Parathyroid adenoma (tissue), 2 donors: ENCODE measurements at regions not wholly inside any gene's neighbourhood (a gene's known extent, or its start where the extent isn't known, plus 50 kb on each side); places are given as distances from the start of the nearest gene placed in this dataset.

Experiments
- H2AFZ ChIP-seq: fragments of 300-600 bp; sonication (generic); one replicate; pipeline ENCODE4 v1.7.0; 2017; ENCODE audit warnings: antibody characterized with exemption, mild to moderate bottlenecking
- H3K27ac ChIP-seq: fragments of 300-600 bp; sonication (generic); one replicate; pipeline ENCODE4 v1.7.0; 2017
- H3K27me3 ChIP-seq: fragments of 300-600 bp; sonication (generic); one replicate; pipeline ENCODE4 v1.7.0; 2017; ENCODE audit warnings: low read length; ENCODE audit not compliant: control insufficient read depth, insufficient read depth
- H3K36me3 ChIP-seq: fragments of 300-600 bp; sonication (generic); one replicate; pipeline ENCODE4 v1.7.0; 2017; ENCODE audit warnings: low read length; ENCODE audit not compliant: control insufficient read depth, insufficient read depth
- H3K4me1 ChIP-seq: fragments of 300-600 bp; sonication (generic); one replicate; pipeline ENCODE4 v1.7.0; 2017; ENCODE audit warnings: control low read depth
- H3K4me2 ChIP-seq: fragments of 300-600 bp; sonication (generic); one replicate; pipeline ENCODE4 v1.7.0; 2017; ENCODE audit warnings: low read length
- H3K4me3 ChIP-seq: fragments of 300-600 bp; sonication (generic); one replicate; pipeline ENCODE4 v1.7.0; 2017; ENCODE audit warnings: low read depth, low read length
- H3K79me2 ChIP-seq: fragments of 300-600 bp; sonication (generic); one replicate; pipeline ENCODE4 v1.7.0; 2017; ENCODE audit warnings: control low read depth
- H3K9ac ChIP-seq: fragments of 300-600 bp; sonication (generic); one replicate; pipeline ENCODE4 v1.7.0; 2017; ENCODE audit warnings: mild to moderate bottlenecking
- H3K9me3 ChIP-seq: fragments of 300-600 bp; sonication (generic); one replicate; pipeline ENCODE4 v1.7.0; 2017; ENCODE audit warnings: low read length; ENCODE audit not compliant: control insufficient read depth
- CTCF ChIP-seq: fragments of 300-600 bp; sonication (generic); IDR thresholded peaks from one replicate; pipeline ENCODE4 v1.7.0; 2017; ENCODE audit warnings: antibody characterized with exemption, mild to moderate bottlenecking
- donor health status: primary hyperparathyroidism.

- no peak overlapping the region for H3K4me3 ChIP-seq
- no peak overlapping the region for H3K9ac ChIP-seq
- no peak overlapping the region for H2AFZ ChIP-seq
- H3K4me1 ChIP-seq: no peaks in the 10 kb centered on the region
- no peaks in the 10 kb centered on the region for H3K27me3 ChIP-seq
- no peak overlapping the region for H3K27ac ChIP-seq
- no peaks in the 10 kb centered on the region for H3K9me3 ChIP-seq
- TF ChIP-seq CTCF: no peak
- H3K79me2 ChIP-seq: no peaks in the 10 kb centered on the region
- no peak overlapping the region for H3K4me2 ChIP-seq
- no peaks in the 10 kb centered on the region for H3K36me3 ChIP-seq
Observed at GRCh38 chr2:847669-848068, 103.0 kb upstream of the SNTG2 start.

DNA sequence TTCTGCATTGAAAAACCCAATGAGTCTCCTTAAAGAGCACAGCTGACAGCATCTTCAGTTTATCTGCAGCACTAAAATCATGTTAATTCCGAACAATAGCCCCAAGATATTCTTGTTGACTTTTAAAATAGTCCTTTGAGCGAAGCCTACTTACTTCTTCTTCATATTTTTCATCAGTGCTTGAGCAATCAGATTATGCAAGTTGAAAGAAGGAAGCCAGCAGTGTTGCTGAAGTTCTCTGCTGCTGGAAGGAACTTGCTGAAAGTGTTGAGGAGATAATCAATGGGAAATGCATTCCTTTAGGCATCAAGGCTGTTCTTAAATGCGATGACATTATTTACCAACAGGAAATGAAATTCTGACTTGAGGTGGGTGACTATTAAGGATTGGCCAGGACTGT, 105.9 kb upstream of the SNTG2 start:
- Histone ChIP-seq H3K27me3 (no peaks in the 10 kb centered on the region), H3K79me2 (no peaks in the 10 kb centered on the region), H3K4me2 (no peak overlapping the region), H2AFZ (no peak overlapping the region), H3K36me3 (no peaks in the 10 kb centered on the region), H3K9me3 (no peaks in the 10 kb centered on the region), H3K9ac (no peak overlapping the region), H3K27ac (no peak overlapping the region), H3K4me3 (no peak overlapping the region), H3K4me1 (no peaks in the 10 kb centered on the region)
- no peak for TF ChIP-seq CTCF

GRCh38 chr2:842151-842803, 108.4 kb upstream of the SNTG2 start:
- Histone ChIP-seq H3K9me3 (no peaks in the 10 kb centered on the region), H3K4me3 (no peak overlapping the region), H3K27me3 (no peaks in the 10 kb centered on the region), H2AFZ (no peak overlapping the region), H3K36me3 (no peaks in the 10 kb centered on the region), H3K27ac (no peak overlapping the region), H3K4me1 (no peaks in the 10 kb centered on the region), H3K79me2 (no peaks in the 10 kb centered on the region), H3K9ac (no peak overlapping the region), H3K4me2 (no peak overlapping the region)
- TF ChIP-seq CTCF: no peak

- Histone ChIP-seq H3K9ac (no peak overlapping the region), H3K4me2 (no peak overlapping the region), H3K79me2 (no peaks in the 10 kb centered on the region), H3K36me3 (no peaks in the 10 kb centered on the region), H2AFZ (no peak overlapping the region), H3K27ac (no peak overlapping the region), H3K9me3 (no peaks in the 10 kb centered on the region), H3K27me3 (no peaks in the 10 kb centered on the region), H3K4me1 (no peaks in the 10 kb centered on the region), H3K4me3 (no peak overlapping the region)
- no peak for TF ChIP-seq CTCF
Observed at GRCh38 chr2:841036-841435, 109.6 kb upstream of the SNTG2 start.

- no peak for TF ChIP-seq CTCF
- H3K79me2 ChIP-seq: no peaks in the 10 kb centered on the region
- H3K4me3 ChIP-seq: no peak overlapping the region
- H3K4me2 ChIP-seq: no peak overlapping the region
- no peak overlapping the region for H3K9ac ChIP-seq
- H3K36me3 ChIP-seq: no peaks in the 10 kb centered on the region
- H3K9me3 ChIP-seq: no peaks in the 10 kb centered on the region
- H3K27me3 ChIP-seq: no peaks in the 10 kb centered on the region
- H3K27ac ChIP-seq: no peak overlapping the region
- no peaks in the 10 kb centered on the region for H3K4me1 ChIP-seq
- no peak overlapping the region for H2AFZ ChIP-seq
Observed at GRCh38 chr2:834233-834632, 116.4 kb upstream of the SNTG2 start.
